Chondrocyte (in vitro differentiated cells): ENCODE measurements at regions not wholly inside any gene's neighbourhood (a gene's known extent, or its start where the extent isn't known, plus 50 kb on each side); places are given as distances from the start of the nearest gene placed in this dataset.

Experiments used
- DNase-seq: peaks from one replicate; pipeline ENCODE4 v3.0.0; 2021; ENCODE audit warnings: mixed read lengths, low spot score
- H3K27ac Mint-ChIP-seq: one replicate; pipeline ENCODE4 v1.8.0; 2021; ENCODE audit warnings: mild to moderate bottlenecking, moderate library complexity, mixed read lengths; ENCODE audit not compliant: unreplicated experiment
- H3K27me3 Mint-ChIP-seq: 2 replicates; pipeline ENCODE4 v1.8.0; 2021; ENCODE audit warnings: low read depth, mixed read lengths
- H3K36me3 Mint-ChIP-seq: 2 replicates; pipeline ENCODE4 v1.8.0; 2021; ENCODE audit warnings: low read depth, mixed read lengths
- H3K4me1 Mint-ChIP-seq: 2 replicates; pipeline ENCODE4 v1.8.0; 2021; ENCODE audit warnings: low read depth, mild to moderate bottlenecking, mixed read lengths
- H3K4me3 Mint-ChIP-seq: one replicate; pipeline ENCODE4 v1.8.0; 2021; ENCODE audit warnings: mild to moderate bottlenecking, moderate library complexity, mixed read lengths; ENCODE audit not compliant: unreplicated experiment
- H3K9me3 Mint-ChIP-seq: 2 replicates; pipeline ENCODE4 v1.8.0; 2021; ENCODE audit warnings: low read depth, mixed read lengths
- CTCF ChIP-seq: fragments of 200-600 bp; sonication (generic); IDR thresholded peaks from 2 replicates; pipeline ENCODE4 v1.5.0; 2021; ENCODE audit warnings: antibody characterized with exemption, mild to moderate bottlenecking, moderate library complexity

GRCh38 chr7:155378959-155379871, 78.7 kb upstream of the EN2 start:
- no peaks in the 10 kb centered on the region for H3K9me3 Mint-ChIP-seq
- DNase-seq = peak; percentile 10
- no peak overlapping the region for H3K4me3 Mint-ChIP-seq
- peaks cover 84% of the 10 kb centered on the region for H3K27me3 Mint-ChIP-seq
- H3K36me3 Mint-ChIP-seq = peaks cover 2% of the 10 kb centered on the region
- H3K4me1 Mint-ChIP-seq = peaks cover 23% of the 10 kb centered on the region
- TF ChIP-seq CTCF = no peak
- H3K27ac Mint-ChIP-seq = no peak overlapping the region

GRCh38 chr7:155380221-155380861, 77.6 kb upstream of the EN2 start:
- TF ChIP-seq CTCF = peak; percentile 83
- Mint-ChIP-seq H3K4me3 (no peak overlapping the region), H3K4me1 (peaks cover 18% of the 10 kb centered on the region), H3K27me3 (peaks cover 86% of the 10 kb centered on the region), H3K9me3 (no peaks in the 10 kb centered on the region), H3K27ac (no peak overlapping the region), H3K36me3 (peaks cover 2% of the 10 kb centered on the region)
- DNase-seq = peak; percentile 80

- Mint-ChIP-seq H3K27ac (no peak overlapping the region), H3K27me3 (peaks cover 86% of the 10 kb centered on the region), H3K4me1 (peaks cover 15% of the 10 kb centered on the region), H3K9me3 (no peaks in the 10 kb centered on the region), H3K36me3 (peaks cover 2% of the 10 kb centered on the region), H3K4me3 (peak overlapping the region; percentile 56)
- no peak for TF ChIP-seq CTCF
- DNase-seq = peak; percentile 91
Observed at GRCh38 chr7:155380976-155381851, 76.7 kb upstream of the EN2 start.

- DNase-seq = peak; percentile 90
- no peak overlapping the region for H3K27ac Mint-ChIP-seq
- peaks cover 85% of the 10 kb centered on the region for H3K27me3 Mint-ChIP-seq
- H3K36me3 Mint-ChIP-seq = peaks cover 2% of the 10 kb centered on the region
- no peaks in the 10 kb centered on the region for H3K9me3 Mint-ChIP-seq
- TF ChIP-seq CTCF = no peak
- peaks cover 15% of the 10 kb centered on the region for H3K4me1 Mint-ChIP-seq
- H3K4me3 Mint-ChIP-seq = peak overlapping the region; percentile 56
Observed at GRCh38 chr7:155381852-155382801, 75.8 kb upstream of the EN2 start.
